HFFc6 (cell line): ENCODE measurements at regions not wholly inside any gene's neighbourhood (a gene's known extent, or its start where the extent isn't known, plus 50 kb on each side); places are given as distances from the start of the nearest gene placed in this dataset.

Experiments
- DNase-seq: peaks from one replicate; pipeline ENCODE4 v3.0.0-alpha.2; 2018
- H3K27ac Mint-ChIP-seq: 2 replicates; pipeline ENCODE4 v1.8.0; 2020; ENCODE audit warnings: mild to moderate bottlenecking, mixed read lengths
- H3K27me3 Mint-ChIP-seq: 2 replicates; pipeline ENCODE4 v1.8.0; 2021; ENCODE audit warnings: mild to moderate bottlenecking, moderate library complexity, mixed read lengths; ENCODE audit not compliant: insufficient read depth
- H3K36me3 Mint-ChIP-seq: 2 replicates; pipeline ENCODE4 v1.8.0; 2021; ENCODE audit warnings: low read depth, mixed read lengths
- H3K4me1 Mint-ChIP-seq: 2 replicates; pipeline ENCODE4 v1.8.0; 2020; ENCODE audit warnings: low read depth, mixed read lengths
- H3K4me3 Mint-ChIP-seq: 2 replicates; pipeline ENCODE4 v1.8.0; 2020; ENCODE audit warnings: mild to moderate bottlenecking, moderate library complexity, mixed read lengths
- H3K9me3 Mint-ChIP-seq: 2 replicates; pipeline ENCODE4 v1.8.0; 2020; ENCODE audit warnings: mild to moderate bottlenecking, mixed read lengths
- CTCF ChIP-seq: fragments of 200-600 bp; sonication (generic); IDR thresholded peaks from 2 replicates; pipeline ENCODE4 v1.5.0; 2021; ENCODE audit warnings: antibody characterized with exemption, mild to moderate bottlenecking

GRCh38 chr1:38699330-38700076 is 160.1 kb downstream of the RRAGC start:
- Mint-ChIP-seq H3K4me3 (no peak overlapping the region), H3K27ac (no peak overlapping the region), H3K27me3 (no peaks in the 10 kb centered on the region), H3K9me3 (peaks cover 20% of the 10 kb centered on the region), H3K4me1 (no peaks in the 10 kb centered on the region), H3K36me3 (no peaks in the 10 kb centered on the region)
- TF ChIP-seq CTCF: no peak
- no peak for DNase-seq

GRCh38 chr1:38697387-38697786 is 162.2 kb downstream of the RRAGC start:
- H3K27me3 Mint-ChIP-seq: no peaks in the 10 kb centered on the region
- TF ChIP-seq CTCF: no peak
- H3K4me1 Mint-ChIP-seq: no peaks in the 10 kb centered on the region
- H3K27ac Mint-ChIP-seq: no peak overlapping the region
- H3K9me3 Mint-ChIP-seq: peaks cover 9% of the 10 kb centered on the region
- no peak for DNase-seq
- no peak overlapping the region for H3K4me3 Mint-ChIP-seq
- H3K36me3 Mint-ChIP-seq: no peaks in the 10 kb centered on the region

DNA sequence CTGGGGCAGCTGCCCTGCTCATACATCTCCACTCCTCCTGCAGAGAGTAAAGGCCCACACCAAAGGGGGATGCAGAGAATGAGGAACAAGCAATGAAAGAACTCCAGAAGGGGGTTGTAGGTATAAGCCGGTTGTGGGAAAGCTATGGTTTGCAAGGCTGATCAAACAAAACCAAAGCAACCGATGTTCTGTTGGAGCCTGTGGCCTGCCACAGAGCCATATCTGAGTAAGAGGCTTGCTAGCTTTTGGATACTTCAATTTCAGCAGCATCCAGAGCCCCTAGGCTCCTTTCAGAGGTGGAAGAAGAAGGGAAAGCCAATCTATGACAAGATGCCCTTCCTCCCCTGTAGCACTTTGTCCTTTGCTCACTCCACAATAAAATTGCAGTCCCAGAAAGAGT is 163.2 kb downstream of the RRAGC start:
- Mint-ChIP-seq H3K36me3 (no peaks in the 10 kb centered on the region), H3K9me3 (peaks cover 5% of the 10 kb centered on the region), H3K27me3 (no peaks in the 10 kb centered on the region), H3K4me1 (no peaks in the 10 kb centered on the region), H3K27ac (no peak overlapping the region), H3K4me3 (no peak overlapping the region)
- no peak for DNase-seq
- TF ChIP-seq CTCF: no peak

GRCh38 chr1:38693759-38694158 is 165.8 kb downstream of the RRAGC start:
- H3K27me3 Mint-ChIP-seq: no peaks in the 10 kb centered on the region
- H3K4me3 Mint-ChIP-seq: no peak overlapping the region
- no peak for DNase-seq
- H3K27ac Mint-ChIP-seq: no peak overlapping the region
- H3K36me3 Mint-ChIP-seq: no peaks in the 10 kb centered on the region
- no peak for TF ChIP-seq CTCF
- H3K9me3 Mint-ChIP-seq: no peaks in the 10 kb centered on the region
- H3K4me1 Mint-ChIP-seq: no peaks in the 10 kb centered on the region

DNA sequence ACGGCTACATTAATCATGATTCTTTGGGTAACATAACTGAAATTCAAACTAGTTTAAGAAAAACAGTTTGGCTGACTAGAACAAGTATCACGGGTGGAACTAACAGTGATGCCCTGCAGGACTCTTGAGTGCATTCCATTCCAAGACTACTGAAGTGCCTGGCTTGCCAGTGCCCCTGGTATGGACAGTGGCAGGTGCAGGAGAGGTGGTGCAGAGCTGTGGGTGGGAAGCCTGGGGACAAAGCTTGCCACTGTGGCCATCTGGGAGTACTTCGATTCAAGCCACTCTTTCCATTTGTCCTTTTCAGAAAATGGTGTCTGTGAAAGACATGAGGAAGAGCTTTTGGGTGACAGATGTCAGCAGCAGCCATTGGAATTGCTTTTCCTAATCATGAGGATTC is 166.5 kb downstream of the RRAGC start:
- Mint-ChIP-seq H3K9me3 (no peaks in the 10 kb centered on the region), H3K4me1 (no peaks in the 10 kb centered on the region), H3K27ac (no peak overlapping the region), H3K27me3 (no peaks in the 10 kb centered on the region), H3K36me3 (no peaks in the 10 kb centered on the region), H3K4me3 (no peak overlapping the region)
- no peak for TF ChIP-seq CTCF
- DNase-seq: no peak
